GM19372 (cell line): ENCODE measurements at regions not wholly inside any gene's neighbourhood (a gene's known extent, or its start where the extent isn't known, plus 50 kb on each side); places are given as distances from the start of the nearest gene placed in this dataset.
"Not testable (repeated sequence)": the region's sequence is repeated elsewhere in the genome, so short reads cannot be mapped to it uniquely, and the experiment has no call there.

ENCODE experiments used
- ATAC-seq: cut with Tn5 transposase; IDR thresholded peaks from one replicate; pipeline ENCODE4 v1.9.1; 2021; ENCODE audit warnings: mild to moderate bottlenecking, low read depth, moderate library complexity; ENCODE audit not compliant: unreplicated experiment

- no peak for ATAC-seq
Observed at GRCh38 chrX:150203248-150203645, 159.9 kb upstream of the MAMLD1 start.

GRCh38 chrX:150205011-150205410 lies 158.1 kb upstream of the MAMLD1 start:
- no peak for ATAC-seq

GRCh38 chrX:150207733-150208132 lies 155.4 kb upstream of the MAMLD1 start:
- ATAC-seq = no peak

GRCh38 chrX:150211988-150212387 lies 151.1 kb upstream of the MAMLD1 start:
- no peak for ATAC-seq

GRCh38 chrX:150212672-150213480 lies 150.2 kb upstream of the MAMLD1 start:
- ATAC-seq = no peak

- ATAC-seq = no peak
Observed at GRCh38 chrX:150213481-150214030, 149.6 kb upstream of the MAMLD1 start.

GRCh38 chrX:150216000-150216399 lies 147.1 kb upstream of the MAMLD1 start:
- ATAC-seq = not testable (repeated sequence)

GRCh38 chrX:150216716-150217115 lies 146.4 kb upstream of the MAMLD1 start:
- ATAC-seq = no peak

GRCh38 chrX:150217609-150218008 lies 145.5 kb upstream of the MAMLD1 start:
- ATAC-seq = no peak

GRCh38 chrX:150219374-150220185 lies 143.5 kb upstream of the MAMLD1 start:
- no peak for ATAC-seq

GRCh38 chrX:150223176-150224015 lies 139.7 kb upstream of the MAMLD1 start:
- no peak for ATAC-seq

GRCh38 chrX:150224676-150225075 lies 138.4 kb upstream of the MAMLD1 start:
- ATAC-seq = no peak

GRCh38 chrX:150225266-150225665 lies 137.9 kb upstream of the MAMLD1 start:
- no peak for ATAC-seq

- no peak for ATAC-seq
Observed at GRCh38 chrX:150225756-150226155, 137.4 kb upstream of the MAMLD1 start.

- no peak for ATAC-seq
Observed at GRCh38 chrX:150226223-150226965, 136.7 kb upstream of the MAMLD1 start.

GRCh38 chrX:150227321-150227860 lies 135.7 kb upstream of the MAMLD1 start:
- ATAC-seq = no peak

- ATAC-seq = no peak
Observed at GRCh38 chrX:150227873-150228410, 135.2 kb upstream of the MAMLD1 start.

- ATAC-seq = no peak
Observed at GRCh38 chrX:150228431-150228830, 134.7 kb upstream of the MAMLD1 start.

GRCh38 chrX:150229030-150229429 lies 134.1 kb upstream of the MAMLD1 start:
- no peak for ATAC-seq
